Hematopoietic multipotent progenitor cell treated with erythropoietin and hydrocortisone succinate and interleukin-3 and kit ligand, for 8 days (in vitro differentiated cells): ENCODE measurements at regions not wholly inside any gene's neighbourhood (a gene's known extent, or its start where the extent isn't known, plus 50 kb on each side); places are given as distances from the start of the nearest gene placed in this dataset.

Experiments
- DNase-seq: peaks from one replicate; pipeline ENCODE4 v3.0.0-alpha.2; 2015

GRCh38 chr15:35663956-35664355, 118.0 kb upstream of the DPH6 start:
- no peak for DNase-seq

GRCh38 chr15:35665896-35666536, 120.1 kb upstream of the DPH6 start:
- DNase-seq, result no peak

- DNase-seq, result peak; percentile 42
Measured at GRCh38 chr15:35667908-35668307, 121.9 kb upstream of the DPH6 start.

GRCh38 chr15:35669021-35669420, 123.1 kb upstream of the DPH6 start:
- no peak for DNase-seq

GRCh38 chr15:35669432-35670045, 123.6 kb upstream of the DPH6 start:
- no peak for DNase-seq

- no peak for DNase-seq
Measured at GRCh38 chr15:35671197-35671596, 125.2 kb upstream of the DPH6 start.

GRCh38 chr15:35671981-35672380, 126.0 kb upstream of the DPH6 start:
- DNase-seq, result no peak

- DNase-seq, result peak; percentile 79
Measured at GRCh38 chr15:35673093-35673684, 127.2 kb upstream of the DPH6 start.

GRCh38 chr15:35674873-35675781, 129.2 kb upstream of the DPH6 start:
- DNase-seq, result peak; percentile 28

GRCh38 chr15:35678774-35679173, 132.8 kb upstream of the DPH6 start:
- DNase-seq, result no peak

- no peak for DNase-seq
Measured at GRCh38 chr15:35679186-35679585, 133.2 kb upstream of the DPH6 start.

GRCh38 chr15:35680951-35681350, 135.0 kb upstream of the DPH6 start:
- no peak for DNase-seq

GRCh38 chr15:35686347-35686746, 140.4 kb upstream of the DPH6 start:
- no peak for DNase-seq

- no peak for DNase-seq
Measured at GRCh38 chr15:35689266-35689665, 143.3 kb upstream of the DPH6 start.

- DNase-seq, result no peak
Measured at GRCh38 chr15:35690089-35690488, 144.1 kb upstream of the DPH6 start.

- DNase-seq, result no peak
Measured at GRCh38 chr15:35690698-35691116, 144.7 kb upstream of the DPH6 start.

GRCh38 chr15:35691173-35691761, 145.3 kb upstream of the DPH6 start:
- no peak for DNase-seq

- DNase-seq, result no peak
Measured at GRCh38 chr15:35691891-35692867, 146.2 kb upstream of the DPH6 start.

- no peak for DNase-seq
Measured at GRCh38 chr15:35693286-35693685, 147.3 kb upstream of the DPH6 start.

- no peak for DNase-seq
Measured at GRCh38 chr15:35693886-35694285, 147.9 kb upstream of the DPH6 start.

GRCh38 chr15:35695003-35695402, 149.0 kb upstream of the DPH6 start:
- no peak for DNase-seq

- no peak for DNase-seq
Measured at GRCh38 chr15:35696767-35697231, 150.8 kb upstream of the DPH6 start.
